Smooth muscle cell (in vitro differentiated cells): ENCODE measurements at regions not wholly inside any gene's neighbourhood (a gene's known extent, or its start where the extent isn't known, plus 50 kb on each side); places are given as distances from the start of the nearest gene placed in this dataset.

Experiments used
- DNase-seq: peaks from one replicate; lab custom pipeline; 2025; ENCODE audit not compliant: unreplicated experiment; lab: John Stamatoyannopoulos, UW
- H2AFZ ChIP-seq: fragments of 200-600 bp; sonication (generic); 2 replicates; pipeline ENCODE4 v1.6.0; 2016; ENCODE audit warnings: antibody characterized with exemption, low read depth, mild to moderate bottlenecking
- H3F3A ChIP-seq: fragments of 200-600 bp; sonication (generic); 2 replicates; pipeline ENCODE4 v1.6.0; 2017; ENCODE audit warnings: antibody characterized with exemption, low read depth
- H3K27ac ChIP-seq: fragments of 200-600 bp; sonication (generic); 2 replicates; pipeline ENCODE4 v1.5.1; 2016; ENCODE audit warnings: low read depth, mild to moderate bottlenecking
- H3K27me3 ChIP-seq: fragments of 200-600 bp; sonication (generic); 2 replicates; pipeline ENCODE4 v1.6.1; 2016; ENCODE audit warnings: low read depth, mild to moderate bottlenecking
- H3K36me3 ChIP-seq: fragments of 200-600 bp; sonication (generic); 2 replicates; pipeline ENCODE4 v1.5.1; 2016; ENCODE audit warnings: low read depth
- H3K4me1 ChIP-seq: fragments of 200-600 bp; sonication (generic); 2 replicates; pipeline ENCODE4 v1.5.1; 2016; ENCODE audit warnings: low read depth
- H3K4me2 ChIP-seq: fragments of 200-600 bp; sonication (generic); 2 replicates; pipeline ENCODE4 v1.6.0; 2016; ENCODE audit warnings: mild to moderate bottlenecking
- H3K4me3 ChIP-seq: fragments of 200-600 bp; sonication (generic); 2 replicates; pipeline ENCODE4 v1.5.1; 2016; ENCODE audit warnings: mild to moderate bottlenecking
- H3K79me2 ChIP-seq: fragments of 200-600 bp; sonication (generic); 2 replicates; pipeline ENCODE4 v1.6.0; 2016; ENCODE audit warnings: low read depth, mild to moderate bottlenecking
- H3K9ac ChIP-seq: fragments of 200-600 bp; sonication (generic); 2 replicates; pipeline ENCODE4 v1.6.0; 2016; ENCODE audit warnings: low read depth
- H3K9me3 ChIP-seq: fragments of 200-600 bp; sonication (generic); replicated peaks from 2 replicates; pipeline ENCODE4 v1.5.1; 2016; ENCODE audit warnings: low read depth
- H4K20me1 ChIP-seq: fragments of 200-600 bp; sonication (generic); 2 replicates; pipeline ENCODE4 v1.6.0; 2016; ENCODE audit warnings: low read depth
- CTCF ChIP-seq: fragments of 200-600 bp; sonication (generic); IDR thresholded peaks from 2 replicates; pipeline ENCODE4 v1.5.1; 2017; ENCODE audit warnings: borderline replicate concordance, mild to moderate bottlenecking, antibody characterized with exemption; ENCODE audit not compliant: insufficient read depth, poor library complexity, severe bottlenecking
- WGBS: methylation state at CpG from one replicate; pipeline ENCODE4 v1.1.7; 2016; ENCODE audit warnings: low lambda C conversion rate; 5-methylcytosine and 5-hydroxymethylcytosine counted together

DNA sequence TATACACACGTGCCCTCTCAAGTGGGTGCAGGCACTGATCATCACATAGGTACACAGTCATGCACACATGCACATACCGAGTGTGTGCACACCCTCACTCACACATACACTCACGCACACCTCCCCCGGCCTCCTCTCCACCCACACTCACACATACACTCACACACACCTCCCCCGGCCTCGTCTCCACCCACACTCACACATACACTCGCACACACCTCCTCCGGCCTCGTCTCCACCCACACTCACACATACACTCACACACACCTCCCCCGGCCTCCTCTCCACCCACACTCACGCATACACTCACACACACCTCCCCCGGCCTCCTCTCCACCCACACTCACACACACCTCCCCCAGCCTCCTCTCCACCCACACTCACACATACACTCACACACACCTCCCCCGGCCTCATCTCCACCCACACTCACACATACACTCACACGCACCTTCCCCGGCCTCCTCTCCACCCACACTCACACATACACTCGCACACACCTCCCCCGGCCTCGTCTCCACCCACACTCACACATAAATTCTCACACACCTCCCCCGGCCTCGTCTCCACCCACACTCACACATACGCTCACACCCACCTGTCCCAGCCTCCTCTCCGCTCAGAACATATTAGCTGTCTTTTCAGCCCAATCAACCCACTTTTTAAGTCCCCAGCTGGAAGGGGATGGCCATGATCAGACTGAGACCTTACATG is 105.2 kb upstream of the VSTM2B start:
- no peaks in the 10 kb centered on the region for H3K27me3 ChIP-seq
- no peak overlapping the region for H2AFZ ChIP-seq
- no peaks in the 10 kb centered on the region for H4K20me1 ChIP-seq
- 57% methylated on average over 13 of the region's 22 CpGs for WGBS
- H3K36me3 ChIP-seq: no peaks in the 10 kb centered on the region
- H3K9ac ChIP-seq: peak overlapping the region; percentile 54
- TF ChIP-seq CTCF: no peak
- peak overlapping the region; percentile 89 for H3K27ac ChIP-seq
- no peaks in the 10 kb centered on the region for H3F3A ChIP-seq
- H3K4me1 ChIP-seq: peaks cover 5% of the 10 kb centered on the region
- H3K79me2 ChIP-seq: no peaks in the 10 kb centered on the region
- H3K4me2 ChIP-seq: peak overlapping the region; percentile 55
- no peak for DNase-seq
- H3K4me3 ChIP-seq: no peak overlapping the region
- no peaks in the 10 kb centered on the region for H3K9me3 ChIP-seq

DNA sequence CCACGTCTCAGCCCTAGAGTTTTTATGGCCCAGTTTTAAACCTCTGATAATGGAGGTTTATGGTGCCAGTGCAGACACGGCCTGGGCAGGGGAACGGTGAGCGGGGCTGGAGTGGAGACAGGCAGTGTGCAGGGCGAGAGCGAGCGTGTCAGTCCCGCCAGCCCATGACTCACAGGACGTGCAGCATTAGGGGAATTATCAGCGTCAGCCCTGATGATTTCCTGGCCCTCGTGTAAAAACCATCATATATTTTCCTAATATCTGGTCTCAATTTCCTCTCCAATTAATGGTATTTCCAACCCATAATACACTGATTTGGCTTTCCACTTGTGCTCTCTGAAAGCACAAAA is 104.6 kb upstream of the VSTM2B start:
- H3K36me3 ChIP-seq: no peaks in the 10 kb centered on the region
- no peak overlapping the region for H3K4me3 ChIP-seq
- peak overlapping the region; percentile 67 for H3K9ac ChIP-seq
- H3K4me2 ChIP-seq: peak overlapping the region; percentile 55
- TF ChIP-seq CTCF: no peak
- no peaks in the 10 kb centered on the region for H3F3A ChIP-seq
- no peaks in the 10 kb centered on the region for H4K20me1 ChIP-seq
- DNase-seq: peak; percentile 29
- no peaks in the 10 kb centered on the region for H3K79me2 ChIP-seq
- H2AFZ ChIP-seq: peak overlapping the region; percentile 33
- H3K27me3 ChIP-seq: no peaks in the 10 kb centered on the region
- peak overlapping the region; percentile 89 for H3K27ac ChIP-seq
- peaks cover 5% of the 10 kb centered on the region for H3K4me1 ChIP-seq
- no peaks in the 10 kb centered on the region for H3K9me3 ChIP-seq
- WGBS: 11% methylated on average over 11 of the region's 11 CpGs

- H3K4me2 ChIP-seq: no peak overlapping the region
- WGBS: 80% methylated on average over 7 of the region's 7 CpGs
- no peak overlapping the region for H3K9ac ChIP-seq
- no peak overlapping the region for H3K4me3 ChIP-seq
- H3K9me3 ChIP-seq: no peaks in the 10 kb centered on the region
- no peak for TF ChIP-seq CTCF
- no peak for DNase-seq
- H3K27me3 ChIP-seq: no peaks in the 10 kb centered on the region
- peaks cover 5% of the 10 kb centered on the region for H3K4me1 ChIP-seq
- peak overlapping the region; percentile 89 for H3K27ac ChIP-seq
- no peaks in the 10 kb centered on the region for H3K79me2 ChIP-seq
- H4K20me1 ChIP-seq: no peaks in the 10 kb centered on the region
- no peaks in the 10 kb centered on the region for H3F3A ChIP-seq
- H2AFZ ChIP-seq: no peak overlapping the region
- H3K36me3 ChIP-seq: no peaks in the 10 kb centered on the region
Observed at GRCh38 chr19:29422047-29422446, 103.7 kb upstream of the VSTM2B start.

- H3K4me1 ChIP-seq: peaks cover 5% of the 10 kb centered on the region
- no peak overlapping the region for H3K27ac ChIP-seq
- H3K9ac ChIP-seq: no peak overlapping the region
- H3K4me3 ChIP-seq: no peak overlapping the region
- H3K27me3 ChIP-seq: no peaks in the 10 kb centered on the region
- no peak for TF ChIP-seq CTCF
- H3F3A ChIP-seq: no peaks in the 10 kb centered on the region
- no peak overlapping the region for H2AFZ ChIP-seq
- H4K20me1 ChIP-seq: no peaks in the 10 kb centered on the region
- no peak for DNase-seq
- H3K36me3 ChIP-seq: no peaks in the 10 kb centered on the region
- H3K79me2 ChIP-seq: no peaks in the 10 kb centered on the region
- WGBS: 75% methylated on average over 5 of the region's 5 CpGs
- H3K9me3 ChIP-seq: no peaks in the 10 kb centered on the region
- H3K4me2 ChIP-seq: no peak overlapping the region
Observed at GRCh38 chr19:29422486-29423085, 103.2 kb upstream of the VSTM2B start.
